H1 (cell line): ENCODE measurements at regions not wholly inside any gene's neighbourhood (a gene's known extent, or its start where the extent isn't known, plus 50 kb on each side); places are given as distances from the start of the nearest gene placed in this dataset.

Experiments used
- CTCF ChIA-PET: fragments of 300-600 bp; sonication (Branson Sonifier 250); formaldehyde crosslinking; loops from one replicate; lab custom pipeline; 2021; ENCODE audit not compliant: partially characterized antibody; lab: Charles Lee
- POLR2A ChIA-PET: fragments of 300-600 bp; sonication (Branson Sonifier 250); formaldehyde crosslinking; loops from one replicate; lab custom pipeline; 2021; ENCODE audit warnings: inconsistent platforms; ENCODE audit not compliant: partially characterized antibody; lab: Charles Lee
- DNase-seq, 2 experiments: peaks; one replicate each; pipeline versions ENCODE4 v3.0.0 to v3.0.0-alpha.2; 2010 to 2022; ENCODE audit warnings: low spot score in 2 of 2, low read depth in 1 of 2, mixed read lengths in 1 of 2
- FAIRE-seq: peaks from 2 replicates; lab custom pipeline; 2011; peaks lifted over from hg19 to GRCh38; lab: Jason Lieb, UNC
- H2AFZ ChIP-seq: 2 replicates; pipeline ENCODE4 v1.8.1; 2012; ENCODE audit warnings: low read length, inconsistent platforms
- H2AK5ac ChIP-seq: 2 replicates; pipeline ENCODE4 v1.6.1; 2013; ENCODE audit warnings: low read depth, low read length
- H2BK120ac ChIP-seq: replicated peaks from 2 replicates; pipeline ENCODE3; 2013; ENCODE audit warnings: low read depth, low read length, inconsistent platforms
- H2BK12ac ChIP-seq: 2 replicates; pipeline ENCODE4 v1.6.1; 2013; ENCODE audit warnings: low read depth, low read length
- H2BK15ac ChIP-seq: 2 replicates; pipeline ENCODE4 v1.6.1; 2013; ENCODE audit warnings: low read length
- H2BK20ac ChIP-seq: 2 replicates; pipeline ENCODE4 v1.6.1; 2013; ENCODE audit warnings: low read length
- H2BK5ac ChIP-seq: 2 replicates; pipeline ENCODE4 v1.6.1; 2013; ENCODE audit warnings: low read depth, low read length
- H3K14ac ChIP-seq: 2 replicates; pipeline ENCODE4 v1.6.1; 2013; ENCODE audit warnings: inconsistent platforms; ENCODE audit not compliant: insufficient read length
- H3K18ac ChIP-seq: 2 replicates; pipeline ENCODE4 v1.6.1; 2013; ENCODE audit warnings: low read length; ENCODE audit errors: extremely low read depth
- H3K23ac ChIP-seq: 2 replicates; pipeline ENCODE4 v1.6.1; 2013; ENCODE audit warnings: inconsistent platforms; ENCODE audit not compliant: insufficient read length
- H3K23me2 ChIP-seq: 2 replicates; pipeline ENCODE4 v1.6.1; 2013; ENCODE audit warnings: low read depth, low read length
- H3K27ac ChIP-seq: 2 replicates; pipeline ENCODE4 v1.6.1; 2011; ENCODE audit warnings: low read depth, low read length, inconsistent platforms
- H3K27me3 ChIP-seq, 4 experiments: replicated peaks in 1 of 4; 1 replicate in 1 of 4; 2 replicates in 3 of 4; pipeline versions ENCODE4 v1.6.1 to v1.8.1; 2011 to 2013; ENCODE audit warnings: low read length in 3 of 4, mild to moderate bottlenecking in 3 of 4, inconsistent platforms in 2 of 4, mixed read lengths in 2 of 4, moderate library complexity in 1 of 4; ENCODE audit not compliant: control insufficient read depth in 3 of 4, insufficient read depth in 3 of 4; ENCODE audit errors: extremely low read depth in 1 of 4
- H3K36me3 ChIP-seq, 4 experiments: 2 replicates each; pipeline versions ENCODE4 v1.6.1 to v1.8.1; 2011 to 2013; ENCODE audit warnings: mild to moderate bottlenecking in 4 of 4, low read length in 3 of 4, moderate library complexity in 2 of 4, control low read depth in 1 of 4, inconsistent platforms in 1 of 4; ENCODE audit not compliant: insufficient read depth in 4 of 4, control insufficient read depth in 2 of 4
- H3K4ac ChIP-seq: replicated peaks from 2 replicates; pipeline ENCODE3; 2013; ENCODE audit warnings: low read length, low read depth, mixed read lengths, inconsistent platforms; ENCODE audit not compliant: insufficient read length
- H3K4me1 ChIP-seq, 4 experiments: replicated peaks in 1 of 4; 1 replicate in 1 of 4; 2 replicates in 3 of 4; pipeline versions ENCODE4 v1.6.1 to v1.8.1; 2011 to 2013; ENCODE audit warnings: low read length in 3 of 4, inconsistent platforms in 2 of 4, mixed read lengths in 1 of 4; ENCODE audit not compliant: insufficient read depth in 4 of 4, control insufficient read depth in 3 of 4
- H3K4me2 ChIP-seq, 2 experiments: 2 replicates each; pipeline versions ENCODE4 v1.6.1 to v1.8.1; 2011 to 2013; ENCODE audit warnings: low read depth in 2 of 2, low read length in 2 of 2, control low read depth in 1 of 2, inconsistent platforms in 1 of 2, mild to moderate bottlenecking in 1 of 2; ENCODE audit not compliant: insufficient read depth in 1 of 2
- H3K4me3 ChIP-seq, 4 experiments: fragments of 200-600, 300-600 bp in 1 of 4; sonication (generic), shearing (Covaris generic), sonication (Bioruptor Twin) in 1 of 4; 2 replicates each; pipeline versions ENCODE4 v1.5.1 to v1.8.1; 2011 to 2016; ENCODE audit warnings: low read length in 4 of 4, low read depth in 3 of 4, control low read depth in 2 of 4, inconsistent platforms in 2 of 4, mild to moderate bottlenecking in 2 of 4, mixed read lengths in 1 of 4, moderate library complexity in 1 of 4; ENCODE audit not compliant: insufficient read depth in 2 of 4; ENCODE audit errors: extremely low read depth in 1 of 4
- H3K56ac ChIP-seq: replicated peaks from 2 replicates; pipeline ENCODE3; 2013; ENCODE audit warnings: low read depth, mild to moderate bottlenecking, mixed read lengths, low read length, inconsistent platforms; ENCODE audit not compliant: insufficient read length
- H3K79me1 ChIP-seq: 2 replicates; pipeline ENCODE4 v1.6.1; 2013; ENCODE audit warnings: low read depth, low read length, control low read depth
- H3K79me2 ChIP-seq, 2 experiments: 2 replicates each; pipeline versions ENCODE4 v1.6.1 to v1.8.1; 2012 to 2013; ENCODE audit warnings: low read length in 2 of 2, mild to moderate bottlenecking in 2 of 2, inconsistent platforms in 1 of 2; ENCODE audit not compliant: insufficient read depth in 2 of 2, control insufficient read depth in 1 of 2
- H3K9ac ChIP-seq, 4 experiments: replicated peaks in 1 of 4; 1 replicate in 1 of 4; 2 replicates in 3 of 4; pipeline versions ENCODE4 v1.6.1 to v1.8.1; 2011 to 2013; ENCODE audit warnings: low read depth in 3 of 4, low read length in 3 of 4, control low read depth in 2 of 4, mild to moderate bottlenecking in 2 of 4, moderate library complexity in 2 of 4, inconsistent platforms in 1 of 4; ENCODE audit errors: extremely low read depth in 1 of 4
- H3K9me3 ChIP-seq, 2 experiments: 2 replicates each; pipeline versions ENCODE4 v1.6.1 to v1.8.1; 2012 to 2013; ENCODE audit warnings: mild to moderate bottlenecking in 2 of 2, moderate library complexity in 2 of 2, control low read depth in 1 of 2, inconsistent platforms in 1 of 2, low read depth in 1 of 2, low read length in 1 of 2, mixed read lengths in 1 of 2; ENCODE audit not compliant: insufficient read depth in 2 of 2
- H4K20me1 ChIP-seq, 2 experiments: replicated peaks in 1 of 2; 2 replicates each; pipeline versions ENCODE3 to v1.8.1; 2011 to 2013; ENCODE audit warnings: inconsistent platforms in 2 of 2, low read length in 2 of 2, mild to moderate bottlenecking in 1 of 2; ENCODE audit not compliant: insufficient read depth in 2 of 2, control insufficient read depth in 1 of 2
- H4K5ac ChIP-seq: 2 replicates; pipeline ENCODE4 v1.6.1; 2013; ENCODE audit warnings: low read length, low read depth, mixed read lengths, inconsistent platforms; ENCODE audit not compliant: insufficient read length
- H4K8ac ChIP-seq: 2 replicates; pipeline ENCODE4 v1.8.0; 2013; ENCODE audit warnings: mild to moderate bottlenecking, moderate library complexity, low read length, inconsistent platforms; ENCODE audit not compliant: insufficient read depth; ENCODE audit errors: extremely low read depth
- H4K91ac ChIP-seq: replicated peaks from 2 replicates; pipeline ENCODE3; 2013; ENCODE audit warnings: low read length, mixed read lengths, inconsistent platforms; ENCODE audit not compliant: insufficient read length
- CBX8 ChIP-seq: fragments of 300-800, 300-1000 bp; sonication (generic); IDR thresholded peaks from 2 replicates; pipeline ENCODE4 v1.7.1; 2016; ENCODE audit warnings: low read depth, low read length, borderline replicate concordance
- CHD1 ChIP-seq: IDR thresholded peaks from 2 replicates; pipeline ENCODE4 v1.6.1; 2012; ENCODE audit warnings: low read depth, low read length, improper control_type of control experiment
- FOSL1 ChIP-seq: IDR thresholded peaks from 2 replicates; pipeline ENCODE4 v1.6.1; 2011; ENCODE audit warnings: mild to moderate bottlenecking, low read depth, low read length, moderate library complexity; ENCODE audit not compliant: insufficient read depth
- KDM4A ChIP-seq: IDR thresholded peaks from one replicate; pipeline ENCODE4 v1.7.1; 2012; ENCODE audit warnings: low read depth, mild to moderate bottlenecking, moderate library complexity, low read length, inconsistent platforms; ENCODE audit not compliant: severe bottlenecking
- MAX ChIP-seq: IDR thresholded peaks from 2 replicates; pipeline ENCODE4 v1.6.1; 2012; ENCODE audit warnings: inconsistent platforms
- RAD21 ChIP-seq, 2 experiments: IDR thresholded peaks in 1 of 2; conservative IDR thresholded peaks in 1 of 2; 2 replicates each; pipeline ENCODE4 v1.6.1; 2011; ENCODE audit warnings: low read depth in 2 of 2, low read length in 2 of 2, improper control_type of control experiment in 1 of 2, inconsistent platforms in 1 of 2, mild to moderate bottlenecking in 1 of 2, moderate library complexity in 1 of 2
- RFX5 ChIP-seq: IDR thresholded peaks from 2 replicates; pipeline ENCODE4 v1.6.1; 2011; ENCODE audit warnings: low read depth, low read length, improper control_type of control experiment, borderline replicate concordance
- SIN3A ChIP-seq, 2 experiments: IDR thresholded peaks in 1 of 2; conservative IDR thresholded peaks in 1 of 2; 2 replicates each; pipeline ENCODE4 v1.6.1; 2011 to 2012; ENCODE audit warnings: low read length in 2 of 2, improper control_type of control experiment in 1 of 2, low read depth in 1 of 2, mild to moderate bottlenecking in 1 of 2
- SIRT6 ChIP-seq: IDR thresholded peaks from one replicate; pipeline ENCODE4 v1.7.1; 2012; ENCODE audit warnings: low read length, inconsistent platforms
- TAF1 ChIP-seq: IDR thresholded peaks from 2 replicates; pipeline ENCODE4 v1.6.1; 2011; ENCODE audit warnings: mild to moderate bottlenecking, low read depth, low read length
- TCF12 ChIP-seq: IDR thresholded peaks from 2 replicates; pipeline ENCODE4 v1.6.1; 2011; ENCODE audit warnings: low read depth, mild to moderate bottlenecking, low read length
- WGBS, 2 experiments: shearing (Covaris generic) in 1 of 2; methylation state at CpG; one replicate each; pipeline versions ENCODE4 v1.1.6 to v1.1.7; 2013 to 2015; ENCODE audit warnings: low lambda C conversion rate in 2 of 2, mixed read lengths in 2 of 2, inconsistent platforms in 1 of 2, low coverage in 1 of 2, missing lambda C conversion rate in 1 of 2; ENCODE audit not compliant: insufficient replicate concordance in 2 of 2, insufficient coverage in 1 of 2, insufficient read length in 1 of 2; ENCODE audit errors: extremely low coverage in 1 of 2, missing lambda C conversion rate in 1 of 2; 5-methylcytosine and 5-hydroxymethylcytosine counted together

DNA sequence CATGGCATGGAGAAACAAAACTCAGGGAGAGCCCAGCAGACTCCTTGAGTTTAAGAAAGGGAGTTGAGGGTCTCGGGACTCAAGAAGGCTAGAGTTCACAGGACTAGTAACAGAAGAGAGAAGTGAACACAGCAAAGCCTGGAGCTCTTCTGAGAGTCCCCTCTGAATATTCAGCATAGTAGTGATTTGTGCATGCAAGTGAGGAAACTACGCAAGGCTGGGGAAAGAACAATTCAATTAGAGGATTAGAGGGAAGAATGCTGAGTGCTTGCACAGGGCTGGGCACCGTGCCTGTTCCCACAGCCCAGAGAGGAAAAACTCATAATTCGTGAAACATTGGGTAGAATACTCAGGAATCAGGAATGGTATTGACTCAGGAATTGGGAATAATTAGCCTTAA, 540.0 kb upstream of the SALL1 start:
- no peak overlapping the region for H2AFZ ChIP-seq
- H3K4me1 ChIP-seq = no peaks in the 10 kb centered on the region
- H3K36me3 ChIP-seq = no peaks in the 10 kb centered on the region
- no peaks in the 10 kb centered on the region for H3K23me2 ChIP-seq
- H4K20me1 ChIP-seq = no peaks in the 10 kb centered on the region
- H2BK12ac ChIP-seq = no peak overlapping the region
- no peak overlapping the region for H3K27ac ChIP-seq
- H3K4ac ChIP-seq = no peak overlapping the region
- FAIRE-seq (no peak), DNase-seq (no peak)
- no peaks in the 10 kb centered on the region for H3K79me1 ChIP-seq
- H3K27me3 ChIP-seq = no peaks in the 10 kb centered on the region; a peak in 1 of 7 replicates
- H3K79me2 ChIP-seq = no peaks in the 10 kb centered on the region
- H2BK20ac ChIP-seq = no peak overlapping the region
- peaks cover 12 to 13% of the 10 kb centered on the region in 2 experiments for H3K9me3 ChIP-seq
- H2BK120ac ChIP-seq = no peak overlapping the region
- ChIA-PET CTCF (interaction anchor here (1.2 kb wide), 1 partner anchor 40 kb away, joined by 3 read pairs; no protein-coding TSS in a partner anchor), POLR2A (no interaction called here)
- H3K14ac ChIP-seq = no peak overlapping the region
- no peak overlapping the region for H4K8ac ChIP-seq
- no peak overlapping the region for H4K91ac ChIP-seq
- H2AK5ac ChIP-seq = no peak overlapping the region
- no peak overlapping the region for H3K4me2 ChIP-seq
- H3K23ac ChIP-seq = no peak overlapping the region
- no peak overlapping the region for H3K18ac ChIP-seq
- no peak for TF ChIP-seq RAD21 (IDR thresholded peaks at IDR 0.05 in 1 of 2, conservative IDR thresholded peaks at IDR 0.05 in 1 of 2; ENCODE audit: low read depth in 2 of 2, low read length in 2 of 2)
- TF ChIP-seq CBX8 = no peak
- TF ChIP-seq SIRT6 = no peak
- TF ChIP-seq TCF12 = no peak
- TF ChIP-seq TAF1 = no peak
- no peak for TF ChIP-seq FOSL1
- no peak for TF ChIP-seq MAX
- no peak for TF ChIP-seq RFX5
- no peak for TF ChIP-seq SIN3A (conservative IDR thresholded peaks at IDR 0.05 in 1 of 2, IDR thresholded peaks at IDR 0.05 in 1 of 2; ENCODE audit: low read depth in 1 of 2, low read length in 2 of 2)
- no peak for TF ChIP-seq CHD1
- no peak for TF ChIP-seq KDM4A
- no peak overlapping the region for H3K4me3 ChIP-seq
- H2BK5ac ChIP-seq = no peak overlapping the region
- H3K56ac ChIP-seq = no peak overlapping the region
- H3K9ac ChIP-seq = no peak overlapping the region
- no peak overlapping the region for H4K5ac ChIP-seq
- 85% methylated on average over 4 of the region's 4 CpGs; no CpG with 5 or more reads in 1 of the 2 experiments for WGBS, 2 experiments
- H2BK15ac ChIP-seq = no peak overlapping the region
